ENCODE measurements at regions not wholly inside any gene's neighbourhood (a gene's known extent, or its start where the extent isn't known, plus 50 kb on each side); places are given as distances from the start of the nearest gene placed in this dataset.

- Histone ChIP-seq H3K27ac (ENCODE audit: low read depth in 1 of 3, low read length in 2 of 3) (no peak overlapping the region), H3K27me3 (ENCODE audit: control insufficient read depth in 3 of 3, insufficient read depth in 3 of 3, low read length in 3 of 3) (no peaks in the 10 kb centered on the region), H3K4me3 (ENCODE audit: low read depth in 1 of 3, low read length in 3 of 3) (no peak overlapping the region), H3K4me1 (ENCODE audit: control insufficient read depth in 3 of 3, insufficient read depth in 2 of 3, low read depth in 1 of 3, low read length in 2 of 3) (no peaks in the 10 kb centered on the region), H3K36me3 (ENCODE audit: control insufficient read depth in 3 of 3, insufficient read depth in 2 of 3, low read depth in 1 of 3, low read length in 3 of 3) (no peaks in the 10 kb centered on the region), H3K9me3 (ENCODE audit: control insufficient read depth in 2 of 2, insufficient read depth in 1 of 2, low read depth in 1 of 2, low read length in 1 of 2) (no peaks in the 10 kb centered on the region)
- no peak for FAIRE-seq
- no peak for DNase-seq
These were observed 677.7 kb upstream of the HTR2C start for GRCh38 chrX:113906168-113906567.

GRCh38 chrX:113892891-113893290 is 691.0 kb upstream of the HTR2C start:
- Histone ChIP-seq H3K27me3 (ENCODE audit: control insufficient read depth in 3 of 3, insufficient read depth in 3 of 3, low read length in 3 of 3) (no peaks in the 10 kb centered on the region), H3K4me3 (ENCODE audit: low read depth in 1 of 3, low read length in 3 of 3) (no peak overlapping the region), H3K9me3 (ENCODE audit: control insufficient read depth in 2 of 2, insufficient read depth in 1 of 2, low read depth in 1 of 2, low read length in 1 of 2) (peaks cover 2 to 7% of the 10 kb centered on the region in 2 donors), H3K27ac (ENCODE audit: low read depth in 1 of 3, low read length in 2 of 3) (no peak overlapping the region), H3K4me1 (ENCODE audit: control insufficient read depth in 3 of 3, insufficient read depth in 2 of 3, low read depth in 1 of 3, low read length in 2 of 3) (no peaks in the 10 kb centered on the region), H3K36me3 (ENCODE audit: control insufficient read depth in 3 of 3, insufficient read depth in 2 of 3, low read depth in 1 of 3, low read length in 3 of 3) (no peaks in the 10 kb centered on the region)
- no peak for FAIRE-seq
- WGBS, 3 donors, result 69 to 80% (median 76%) methylated on average over 5 of the region's 5 CpGs
- no peak for DNase-seq

GRCh38 chrX:113892401-113892800 is 691.5 kb upstream of the HTR2C start:
- peaks cover 2 to 7% of the 10 kb centered on the region in 2 donors for H3K9me3 ChIP-seq (ENCODE audit: control insufficient read depth in 2 of 2, insufficient read depth in 1 of 2, low read depth in 1 of 2, low read length in 1 of 2)
- H3K36me3 ChIP-seq (ENCODE audit: control insufficient read depth in 3 of 3, insufficient read depth in 2 of 3, low read depth in 1 of 3, low read length in 3 of 3), result no peaks in the 10 kb centered on the region
- H3K27ac ChIP-seq (ENCODE audit: low read depth in 1 of 3, low read length in 2 of 3), result no peak overlapping the region
- FAIRE-seq, result no peak
- DNase-seq, result no peak
- no peaks in the 10 kb centered on the region for H3K4me1 ChIP-seq (ENCODE audit: control insufficient read depth in 3 of 3, insufficient read depth in 2 of 3, low read depth in 1 of 3, low read length in 2 of 3)
- H3K27me3 ChIP-seq (ENCODE audit: control insufficient read depth in 3 of 3, insufficient read depth in 3 of 3, low read length in 3 of 3), result no peaks in the 10 kb centered on the region
- no peak overlapping the region for H3K4me3 ChIP-seq (ENCODE audit: low read depth in 1 of 3, low read length in 3 of 3)
- 80 to 100% (median 86%) methylated on average over 1 of the region's 1 CpG for WGBS, 3 donors

GRCh38 chrX:113873056-113873455 is 710.8 kb upstream of the HTR2C start:
- WGBS, 3 donors, result 77 to 89% (median 88%) methylated on average over 3 of the region's 3 CpGs
- DNase-seq (no peak), FAIRE-seq (no peak)
- Histone ChIP-seq H3K27ac (ENCODE audit: low read depth in 1 of 3, low read length in 2 of 3) (no peak overlapping the region), H3K4me3 (ENCODE audit: low read depth in 1 of 3, low read length in 3 of 3) (no peak overlapping the region), H3K4me1 (ENCODE audit: control insufficient read depth in 3 of 3, insufficient read depth in 2 of 3, low read depth in 1 of 3, low read length in 2 of 3) (no peaks in the 10 kb centered on the region), H3K36me3 (ENCODE audit: control insufficient read depth in 3 of 3, insufficient read depth in 2 of 3, low read depth in 1 of 3, low read length in 3 of 3) (no peaks in the 10 kb centered on the region), H3K27me3 (ENCODE audit: control insufficient read depth in 3 of 3, insufficient read depth in 3 of 3, low read length in 3 of 3) (no peaks in the 10 kb centered on the region), H3K9me3 (ENCODE audit: control insufficient read depth in 2 of 2, insufficient read depth in 1 of 2, low read depth in 1 of 2, low read length in 1 of 2) (peaks cover 0 to 3% of the 10 kb centered on the region in 2 donors)

- no peak overlapping the region for H3K27ac ChIP-seq (ENCODE audit: low read depth in 1 of 3, low read length in 2 of 3)
- DNase-seq, result no peak
- no peak overlapping the region for H3K4me3 ChIP-seq (ENCODE audit: low read depth in 1 of 3, low read length in 3 of 3)
- no peak for FAIRE-seq
- H3K4me1 ChIP-seq (ENCODE audit: control insufficient read depth in 3 of 3, insufficient read depth in 2 of 3, low read depth in 1 of 3, low read length in 2 of 3), result no peaks in the 10 kb centered on the region
- no peaks in the 10 kb centered on the region for H3K36me3 ChIP-seq (ENCODE audit: control insufficient read depth in 3 of 3, insufficient read depth in 2 of 3, low read depth in 1 of 3, low read length in 3 of 3)
- peaks cover 0 to 3% of the 10 kb centered on the region in 2 donors for H3K9me3 ChIP-seq (ENCODE audit: control insufficient read depth in 2 of 2, insufficient read depth in 1 of 2, low read depth in 1 of 2, low read length in 1 of 2)
- H3K27me3 ChIP-seq (ENCODE audit: control insufficient read depth in 3 of 3, insufficient read depth in 3 of 3, low read length in 3 of 3), result no peaks in the 10 kb centered on the region
- 51 to 68% (median 65%) methylated on average over 3 of the region's 3 CpGs for WGBS, 3 donors
These were observed 715.2 kb upstream of the HTR2C start for GRCh38 chrX:113868711-113869110.

- peaks cover 0 to 3% of the 10 kb centered on the region in 2 donors for H3K9me3 ChIP-seq (ENCODE audit: control insufficient read depth in 2 of 2, insufficient read depth in 1 of 2, low read depth in 1 of 2, low read length in 1 of 2)
- no peaks in the 10 kb centered on the region for H3K36me3 ChIP-seq (ENCODE audit: control insufficient read depth in 3 of 3, insufficient read depth in 2 of 3, low read depth in 1 of 3, low read length in 3 of 3)
- no peaks in the 10 kb centered on the region for H3K4me1 ChIP-seq (ENCODE audit: control insufficient read depth in 3 of 3, insufficient read depth in 2 of 3, low read depth in 1 of 3, low read length in 2 of 3)
- WGBS, 3 donors, result 16 to 23% (median 22%) methylated on average over 5 of the region's 5 CpGs
- DNase-seq (no peak), FAIRE-seq (no peak)
- H3K4me3 ChIP-seq (ENCODE audit: low read depth in 1 of 3, low read length in 3 of 3), result no peak overlapping the region
- H3K27me3 ChIP-seq (ENCODE audit: control insufficient read depth in 3 of 3, insufficient read depth in 3 of 3, low read length in 3 of 3), result no peaks in the 10 kb centered on the region
- no peak overlapping the region for H3K27ac ChIP-seq (ENCODE audit: low read depth in 1 of 3, low read length in 2 of 3)
These were observed 715.7 kb upstream of the HTR2C start for GRCh38 chrX:113868177-113868576.

GRCh38 chrX:113849408-113849807 is 734.5 kb upstream of the HTR2C start:
- H3K27me3 ChIP-seq (ENCODE audit: control insufficient read depth in 3 of 3, insufficient read depth in 3 of 3, low read length in 3 of 3), result no peaks in the 10 kb centered on the region
- H3K36me3 ChIP-seq (ENCODE audit: control insufficient read depth in 3 of 3, insufficient read depth in 2 of 3, low read depth in 1 of 3, low read length in 3 of 3), result no peaks in the 10 kb centered on the region
- H3K9me3 ChIP-seq (ENCODE audit: control insufficient read depth in 2 of 2, insufficient read depth in 1 of 2, low read depth in 1 of 2, low read length in 1 of 2), result no peaks in the 10 kb centered on the region
- FAIRE-seq, result no peak
- H3K4me3 ChIP-seq (ENCODE audit: low read depth in 1 of 3, low read length in 3 of 3), result no peak overlapping the region
- no peak overlapping the region for H3K27ac ChIP-seq (ENCODE audit: low read depth in 1 of 3, low read length in 2 of 3)
- no peak for DNase-seq
- H3K4me1 ChIP-seq (ENCODE audit: control insufficient read depth in 3 of 3, insufficient read depth in 2 of 3, low read depth in 1 of 3, low read length in 2 of 3), result no peaks in the 10 kb centered on the region

- Histone ChIP-seq H3K4me1 (ENCODE audit: control insufficient read depth in 3 of 3, insufficient read depth in 2 of 3, low read depth in 1 of 3, low read length in 2 of 3) (no peaks in the 10 kb centered on the region), H3K27ac (ENCODE audit: low read depth in 1 of 3, low read length in 2 of 3) (no peak overlapping the region), H3K4me3 (ENCODE audit: low read depth in 1 of 3, low read length in 3 of 3) (no peak overlapping the region), H3K36me3 (ENCODE audit: control insufficient read depth in 3 of 3, insufficient read depth in 2 of 3, low read depth in 1 of 3, low read length in 3 of 3) (no peaks in the 10 kb centered on the region), H3K27me3 (ENCODE audit: control insufficient read depth in 3 of 3, insufficient read depth in 3 of 3, low read length in 3 of 3) (no peaks in the 10 kb centered on the region), H3K9me3 (ENCODE audit: control insufficient read depth in 2 of 2, insufficient read depth in 1 of 2, low read depth in 1 of 2, low read length in 1 of 2) (no peaks in the 10 kb centered on the region)
- no peak for FAIRE-seq
- 64 to 74% (median 68%) methylated on average over 8 of the region's 8 CpGs for WGBS, 3 donors
- no peak for DNase-seq
These were observed 750.5 kb upstream of the HTR2C start for GRCh38 chrX:113833096-113834055.

- no peaks in the 10 kb centered on the region for H3K27me3 ChIP-seq (ENCODE audit: control insufficient read depth in 3 of 3, insufficient read depth in 3 of 3, low read length in 3 of 3)
- H3K27ac ChIP-seq (ENCODE audit: low read depth in 1 of 3, low read length in 2 of 3), result no peak overlapping the region
- no peak overlapping the region for H3K4me3 ChIP-seq (ENCODE audit: low read depth in 1 of 3, low read length in 3 of 3)
- no peaks in the 10 kb centered on the region for H3K4me1 ChIP-seq (ENCODE audit: control insufficient read depth in 3 of 3, insufficient read depth in 2 of 3, low read depth in 1 of 3, low read length in 2 of 3)
- no peaks in the 10 kb centered on the region for H3K36me3 ChIP-seq (ENCODE audit: control insufficient read depth in 3 of 3, insufficient read depth in 2 of 3, low read depth in 1 of 3, low read length in 3 of 3)
- FAIRE-seq, result no peak
- DNase-seq, result no peak
- H3K9me3 ChIP-seq (ENCODE audit: control insufficient read depth in 2 of 2, insufficient read depth in 1 of 2, low read depth in 1 of 2, low read length in 1 of 2), result peaks cover 0 to 1% of the 10 kb centered on the region in 2 donors
- 39 to 58% (median 50%) methylated on average over 7 of the region's 7 CpGs for WGBS, 3 donors
These were observed 755.4 kb upstream of the HTR2C start for GRCh38 chrX:113828470-113828869.
